Activated effector memory CD4-positive, alpha-beta T cell treated with anti-CD3 and anti-CD28 coated beads, Interleukin-2, amount 50 U/mL, for 16 hours (primary cell): ENCODE measurements at regions not wholly inside any gene's neighbourhood (a gene's known extent, or its start where the extent isn't known, plus 50 kb on each side); places are given as distances from the start of the nearest gene placed in this dataset.

Source experiments
- DNase-seq: peaks from one replicate; pipeline ENCODE4 v3.0.0-alpha.2; 2020

DNA sequence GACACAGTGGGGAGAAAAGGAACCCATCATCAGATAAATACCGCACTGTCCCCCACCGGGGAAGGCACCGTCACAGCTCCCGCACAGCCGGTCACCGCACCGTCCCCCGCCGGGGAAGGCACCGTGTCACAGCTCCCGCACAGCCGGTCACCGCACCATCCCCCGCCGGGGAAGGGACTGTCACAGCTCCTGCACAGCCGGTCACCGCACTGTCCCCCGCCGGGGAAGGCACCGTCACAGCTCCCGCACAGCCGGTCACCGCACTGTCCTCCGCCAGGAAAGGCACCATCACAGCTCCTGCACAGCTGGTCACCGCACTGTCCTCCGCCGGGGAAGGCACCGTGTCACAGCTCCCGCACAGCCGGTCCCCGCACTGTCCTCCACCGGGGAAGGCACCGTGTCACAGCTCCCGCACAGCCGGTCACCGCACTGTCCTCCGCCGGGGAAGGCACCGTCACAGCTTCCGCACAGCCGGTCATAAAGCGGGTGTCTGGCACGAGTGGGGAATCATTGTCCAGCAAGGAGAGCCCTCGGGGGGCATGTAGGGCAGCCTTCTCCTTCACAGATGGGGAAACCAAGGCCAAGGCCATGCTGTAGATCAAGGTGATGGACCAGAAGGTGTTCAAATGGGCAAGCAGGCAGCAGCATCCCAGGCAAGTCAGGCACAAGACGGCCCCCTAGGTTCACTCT is 280.1 kb downstream of the NPHP4 start:
- DNase-seq: no peak

DNA sequence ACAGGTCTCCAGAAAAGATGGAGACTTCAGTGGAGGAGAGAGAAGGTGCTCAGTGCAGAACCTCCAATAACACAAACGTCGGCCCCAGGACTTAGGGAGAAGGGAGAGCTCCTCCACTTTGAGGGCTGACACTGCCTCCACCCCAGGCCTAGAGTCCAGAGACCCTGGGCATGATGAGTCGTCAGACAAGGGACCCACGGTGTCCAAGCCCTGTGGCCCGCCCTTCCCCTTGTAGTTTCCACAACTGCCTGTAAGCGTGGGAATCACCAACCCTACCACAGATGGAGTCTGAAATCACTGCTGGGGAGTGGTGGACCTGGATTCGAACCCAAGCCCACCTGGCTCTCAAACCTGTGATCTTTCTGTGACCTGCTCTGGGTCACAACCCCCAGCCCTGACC is 281.1 kb downstream of the NPHP4 start:
- DNase-seq: no peak

GRCh38 chr1:5709976-5710375 is 282.2 kb downstream of the NPHP4 start:
- no peak for DNase-seq

DNA sequence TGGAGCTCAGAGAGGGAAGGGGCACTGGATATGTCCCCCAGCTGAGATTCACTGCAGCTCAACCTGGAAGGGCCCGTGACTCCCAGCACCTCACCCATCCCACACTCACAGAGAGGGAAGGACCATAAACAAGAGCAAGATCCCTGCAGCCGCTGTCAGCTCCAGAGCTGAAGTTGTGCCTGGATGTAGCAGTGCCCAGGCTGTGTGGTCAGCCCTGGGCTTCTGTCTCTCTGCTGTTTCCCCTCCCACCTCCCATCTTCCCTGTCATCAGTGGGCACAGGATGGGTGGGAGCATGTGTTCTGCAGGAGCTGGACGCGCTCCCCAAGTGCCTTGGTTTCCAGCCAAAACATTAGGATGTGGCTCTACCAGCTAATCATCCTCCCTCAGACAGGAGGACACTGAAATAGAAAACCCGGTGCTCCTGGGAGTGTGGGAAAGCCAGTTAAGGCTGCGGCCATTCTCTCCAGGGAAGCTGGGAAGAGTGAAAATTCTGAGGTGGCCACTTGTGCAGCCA is 282.7 kb downstream of the NPHP4 start:
- no peak for DNase-seq

GRCh38 chr1:5708346-5709245 is 283.6 kb downstream of the NPHP4 start:
- DNase-seq: no peak

GRCh38 chr1:5707566-5708345 is 284.5 kb downstream of the NPHP4 start:
- DNase-seq: no peak

DNA sequence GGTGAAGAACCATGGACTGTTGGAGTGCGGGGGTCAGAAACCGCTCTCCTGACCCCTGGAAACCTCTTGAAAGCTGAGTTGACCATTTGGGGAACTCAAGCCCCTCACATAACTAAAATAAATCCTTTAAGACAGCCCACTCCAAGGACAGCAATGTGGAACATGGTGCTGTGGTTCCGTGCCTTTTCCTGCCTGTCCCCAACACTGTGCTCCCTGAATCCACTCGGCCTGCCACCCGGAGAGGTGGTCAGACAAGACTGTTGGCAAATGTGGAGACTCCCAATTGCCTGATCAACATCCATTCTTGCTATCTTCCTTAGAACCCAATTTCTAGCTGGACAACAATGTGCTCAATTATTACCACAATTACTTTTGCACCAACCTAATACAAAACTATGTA is 286.0 kb downstream of the NPHP4 start:
- no peak for DNase-seq

GRCh38 chr1:5705751-5706150 is 286.5 kb downstream of the NPHP4 start:
- DNase-seq: no peak

GRCh38 chr1:5704561-5705514 is 287.4 kb downstream of the NPHP4 start:
- no peak for DNase-seq

- no peak for DNase-seq
Observed at GRCh38 chr1:5701642-5702041, 290.6 kb downstream of the NPHP4 start.

GRCh38 chr1:5693568-5693967 is 298.7 kb downstream of the NPHP4 start:
- DNase-seq: no peak

GRCh38 chr1:5692664-5693063 is 299.6 kb downstream of the NPHP4 start:
- DNase-seq: no peak

GRCh38 chr1:5691795-5692509 is 300.3 kb downstream of the NPHP4 start:
- DNase-seq: no peak

GRCh38 chr1:5690898-5691297 is 301.3 kb downstream of the NPHP4 start:
- no peak for DNase-seq

GRCh38 chr1:5690291-5690690 is 301.9 kb downstream of the NPHP4 start:
- no peak for DNase-seq

- no peak for DNase-seq
Observed at GRCh38 chr1:5688081-5689077, 303.8 kb downstream of the NPHP4 start.

DNA sequence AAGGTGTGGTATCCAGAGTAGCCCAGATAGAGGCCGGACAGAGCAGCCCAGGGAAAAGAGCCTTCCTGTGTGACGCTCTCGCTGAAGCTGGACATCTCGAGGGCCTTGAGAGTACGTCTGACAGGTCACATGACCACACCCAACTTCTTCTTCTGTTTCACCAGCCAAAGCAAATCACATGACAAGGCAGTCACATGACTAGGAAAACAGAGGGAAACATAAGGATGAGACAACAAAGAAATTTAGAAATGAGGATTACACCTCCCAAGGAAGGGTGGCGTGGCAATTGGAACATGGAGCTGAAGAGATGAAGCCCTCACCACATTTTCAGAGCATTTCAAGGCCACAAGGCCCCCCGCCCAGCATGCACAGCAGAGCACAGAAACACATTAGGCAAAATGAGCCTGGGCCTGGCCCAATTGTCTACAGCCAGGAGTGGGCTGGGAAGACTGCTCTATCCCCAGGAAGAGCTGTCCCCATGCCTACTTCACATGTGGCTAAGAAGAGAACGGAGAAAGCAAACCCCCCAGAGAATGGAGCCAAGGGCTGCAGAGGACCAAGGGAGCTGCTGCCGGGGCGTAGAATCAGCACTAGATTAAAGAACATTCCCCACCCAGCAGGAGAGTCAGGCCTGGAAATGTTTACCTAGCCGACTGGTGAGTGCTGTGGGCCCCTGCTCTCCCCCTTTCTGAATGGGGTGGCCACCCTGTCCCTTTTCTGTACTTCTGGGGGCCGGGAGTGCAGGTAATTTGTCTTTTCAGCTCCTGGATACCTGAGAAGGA is 305.1 kb downstream of the NPHP4 start:
- no peak for DNase-seq

- DNase-seq: no peak
Observed at GRCh38 chr1:5686195-5686594, 306.0 kb downstream of the NPHP4 start.

GRCh38 chr1:5685446-5686040 is 306.7 kb downstream of the NPHP4 start:
- DNase-seq: no peak
